ENCODE measurements at regions not wholly inside any gene's neighbourhood (a gene's known extent, or its start where the extent isn't known, plus 50 kb on each side); places are given as distances from the start of the nearest gene placed in this dataset.

DNA sequence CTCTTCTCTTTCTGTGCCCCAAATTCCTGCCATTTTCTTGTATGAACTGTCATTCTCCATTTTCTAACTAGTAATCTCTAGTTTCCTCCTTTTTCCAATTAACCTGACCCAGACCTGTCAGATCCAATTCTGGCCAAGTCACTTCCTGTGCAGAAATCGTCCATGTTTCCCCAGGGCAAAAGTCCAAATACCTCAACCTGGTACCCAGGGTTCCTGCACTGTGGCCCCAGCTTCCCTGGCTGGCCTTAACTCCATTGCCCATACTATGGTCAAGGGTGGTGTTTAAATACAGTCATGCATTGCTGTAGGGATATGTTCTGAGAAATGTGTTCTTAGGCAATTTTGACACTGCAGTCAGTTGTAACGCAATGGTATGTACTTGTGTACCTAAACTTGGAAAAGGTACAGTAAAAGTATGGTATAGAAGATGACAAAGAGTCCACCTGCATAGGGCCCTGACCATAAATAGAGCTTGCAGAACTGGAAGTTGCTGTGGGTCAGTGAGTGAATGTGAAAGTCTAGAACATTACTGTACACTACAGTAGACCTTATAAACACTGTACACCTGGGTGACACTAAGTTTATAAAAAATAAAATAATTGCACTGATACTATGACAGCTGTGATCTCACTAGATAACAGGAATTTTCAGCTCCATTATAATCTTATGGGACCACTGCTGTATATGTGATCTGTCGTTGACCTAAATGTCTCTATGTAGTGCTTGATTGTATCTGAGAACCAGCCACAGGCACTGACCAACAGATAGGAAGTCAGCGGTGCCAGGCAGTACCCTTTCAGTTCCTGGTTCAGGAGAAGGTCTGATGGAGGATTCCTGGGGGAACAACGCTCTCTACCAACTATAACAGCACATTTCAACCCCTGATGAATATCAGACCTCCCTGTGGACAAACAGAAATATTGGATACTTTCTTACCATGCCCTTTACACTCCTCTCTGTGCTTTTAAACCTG, 336.1 kb upstream of the PROK2 start:
- no peak overlapping the region for H3K4me3 Mint-ChIP-seq
- H3K27me3 Mint-ChIP-seq (ENCODE audit: low read depth): peaks cover 2% of the 10 kb centered on the region; the same call in 1 of the 2 replicates
- no peak overlapping the region for H3K4ac ChIP-seq (ENCODE audit: low read depth, low read length)
- H3K9ac ChIP-seq (ENCODE audit: extremely low read depth, insufficient read length, low read length): no peak overlapping the region
- H3K4me2 ChIP-seq (ENCODE audit: insufficient read depth, insufficient read length, low read length): no peak overlapping the region
- no peak overlapping the region for H4K8ac ChIP-seq (replicated peaks; ENCODE audit: insufficient read length, low read depth, low read length)
- H2BK5ac ChIP-seq (ENCODE audit: insufficient read length, low read length): no peak overlapping the region
- H3K4me1 ChIP-seq (ENCODE audit: insufficient read depth, low read length): no peaks in the 10 kb centered on the region
- H4K5ac ChIP-seq (ENCODE audit: insufficient read length, low read depth, low read length): no peak overlapping the region
- no peak overlapping the region for H3K56ac ChIP-seq (ENCODE audit: insufficient read length, low read depth, low read length)
- H4K20me1 ChIP-seq (ENCODE audit: control insufficient read depth, insufficient read depth, insufficient read length): no peaks in the 10 kb centered on the region
- H3K9me3 ChIP-seq (ENCODE audit: control insufficient read depth, low read depth, low read length): no peaks in the 10 kb centered on the region
- H3K9me3 Mint-ChIP-seq: no peaks in the 10 kb centered on the region
- H3K18ac ChIP-seq (ENCODE audit: insufficient read length, low read depth, low read length): no peak overlapping the region
- DNase-seq: no peak
- H2BK120ac ChIP-seq (ENCODE audit: low read depth, low read length, poor library complexity, severe bottlenecking): no peak overlapping the region
- H3K79me1 ChIP-seq (ENCODE audit: insufficient read depth, low read depth, low read length, poor library complexity, severe bottlenecking): no peaks in the 10 kb centered on the region
- no peak overlapping the region for H3K23ac ChIP-seq (ENCODE audit: insufficient read length, low read depth, low read length)
- WGBS (ENCODE audit: extremely low coverage, insufficient read length, low lambda C conversion rate): no CpG with 5 or more reads among the region's 5 CpGs
- no peak overlapping the region for H2BK12ac ChIP-seq (ENCODE audit: insufficient read length, low read depth, low read length)
- H2AFZ ChIP-seq (ENCODE audit: low read length): no peak overlapping the region
- no peak overlapping the region for H2AK5ac ChIP-seq (ENCODE audit: insufficient read length, low read length)
- no peak overlapping the region for H3K27ac ChIP-seq (ENCODE audit: insufficient read length, low read depth, low read length)
- H3K79me2 ChIP-seq (ENCODE audit: insufficient read depth, low read length): no peaks in the 10 kb centered on the region
- no peak overlapping the region for H3K14ac ChIP-seq (ENCODE audit: insufficient read depth, low read length)
- H3K27ac Mint-ChIP-seq: no peak overlapping the region; a peak in 1 of 7 replicates
- H4K91ac ChIP-seq (ENCODE audit: insufficient read length, low read depth, low read length): no peak overlapping the region
- TF ChIP-seq CTCF (conservative IDR thresholded peaks at IDR 0.05): no peak
- H3K36me3 Mint-ChIP-seq (ENCODE audit: insufficient read depth in 1 of 3, low read depth in 3 of 3): no peaks in the 10 kb centered on the region
- no peaks in the 10 kb centered on the region for H3K23me2 ChIP-seq (ENCODE audit: insufficient read length, low read depth, low read length, poor library complexity, severe bottlenecking)
- H3T11ph ChIP-seq (ENCODE audit: low read length): no peak overlapping the region
- no peak overlapping the region for H2BK15ac ChIP-seq (ENCODE audit: low read depth, low read length)
- H3K4me1 Mint-ChIP-seq: no peaks in the 10 kb centered on the region
- H2BK20ac ChIP-seq (ENCODE audit: low read depth, low read length, poor library complexity, severe bottlenecking): no peak overlapping the region
- no peaks in the 10 kb centered on the region for H3K27me3 ChIP-seq (ENCODE audit: insufficient read depth, low read length)

Measured in H9 (cell line).